ENCODE measurements at regions not wholly inside any gene's neighbourhood (a gene's known extent, or its start where the extent isn't known, plus 50 kb on each side); places are given as distances from the start of the nearest gene placed in this dataset.
"Not testable (repeated sequence)": the region's sequence is repeated elsewhere in the genome, so short reads cannot be mapped to it uniquely, and the experiment has no call there.

DNA sequence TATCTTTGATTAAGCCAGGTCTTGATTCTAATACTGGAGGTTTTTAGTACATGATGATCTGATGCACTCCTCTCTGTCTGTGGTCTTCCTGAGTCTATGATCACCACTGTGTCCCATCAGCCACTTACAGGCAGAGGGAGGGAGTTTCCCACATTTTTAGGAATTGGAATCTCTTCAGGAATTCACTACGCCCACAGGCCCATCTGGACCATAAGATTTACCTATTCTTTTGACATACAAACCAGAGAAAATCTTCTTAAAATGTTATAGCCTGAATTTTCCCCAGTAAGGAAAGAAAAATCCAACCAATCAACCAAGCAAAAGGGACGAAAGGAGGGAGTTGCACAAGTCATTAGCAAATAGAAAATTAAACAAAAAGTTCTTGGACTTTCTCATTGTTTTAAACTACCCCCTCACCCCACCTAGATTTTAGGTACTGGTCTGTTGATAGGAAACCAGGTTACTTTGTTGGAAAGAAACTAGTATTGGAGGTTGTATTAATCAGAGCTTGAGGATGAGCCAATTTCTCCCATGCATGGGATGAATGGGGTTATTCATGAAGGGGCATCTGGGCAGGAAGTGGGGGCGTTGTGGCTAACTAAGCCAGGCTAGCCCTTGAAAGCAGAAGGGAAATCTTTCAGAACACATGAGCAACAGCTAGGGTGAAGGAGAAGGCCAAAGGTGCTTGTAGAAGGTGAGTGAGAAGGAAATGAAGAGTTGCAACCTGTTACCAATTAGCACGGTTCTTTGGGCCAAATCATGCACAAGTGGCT, 328.2 kb upstream of the MEX3C start:
- no peak for DNase-seq

DNA sequence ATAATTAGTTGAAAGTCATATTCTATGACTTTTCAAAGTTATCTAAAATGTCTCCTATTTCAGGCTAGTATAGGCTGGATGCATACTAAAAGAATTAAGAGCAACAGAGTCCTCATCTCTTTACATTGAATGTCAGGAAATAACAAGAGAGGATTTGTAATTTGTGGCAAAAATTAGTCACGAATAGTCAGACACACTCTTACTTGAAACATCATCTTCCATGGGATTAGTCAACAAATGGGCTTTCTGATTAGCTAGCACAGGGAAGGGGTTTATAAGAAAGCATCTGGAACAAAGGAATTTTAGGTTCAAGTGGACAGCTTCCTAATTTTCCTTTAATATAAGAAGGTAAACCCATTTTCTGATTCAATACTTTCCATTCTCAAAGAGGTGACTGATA, 330.3 kb upstream of the MEX3C start:
- no peak for DNase-seq

DNA sequence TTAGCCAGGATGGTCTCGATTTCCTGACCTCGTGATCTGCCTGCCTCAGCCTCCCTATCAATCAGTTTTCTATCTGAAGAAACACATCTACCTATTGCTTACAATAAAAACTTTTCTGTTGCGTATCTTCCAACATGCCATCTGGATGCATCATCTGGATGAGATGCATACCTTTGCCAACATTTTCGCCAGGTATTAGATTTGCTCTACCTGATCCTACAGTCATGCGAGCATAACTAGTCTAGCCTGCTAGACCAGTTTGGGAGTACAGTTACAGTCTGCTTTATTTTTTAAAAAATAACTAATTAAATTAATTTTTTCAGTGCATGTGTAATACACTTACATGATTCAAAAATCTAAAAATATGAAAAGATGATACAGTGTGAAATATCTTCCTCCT, 334.0 kb upstream of the MEX3C start:
- DNase-seq: no peak

DNA sequence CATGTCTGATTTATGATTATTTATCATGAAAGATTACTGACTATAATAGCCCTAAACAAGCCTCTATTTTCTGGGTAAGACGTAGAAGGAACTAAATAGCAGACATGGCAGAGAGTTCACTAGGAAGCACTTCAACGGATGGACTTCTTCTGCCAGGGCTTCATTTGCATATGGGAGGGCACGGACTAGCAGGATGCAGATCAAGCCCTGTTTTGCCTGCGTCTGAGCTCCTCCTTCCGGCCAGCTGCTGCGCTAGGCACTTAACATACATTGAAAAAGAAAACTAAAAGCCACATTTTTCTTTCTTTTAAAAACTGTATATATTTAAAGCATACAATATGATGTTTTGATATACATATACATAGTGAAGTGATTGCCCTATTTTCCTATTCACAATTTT, 340.0 kb upstream of the MEX3C start:
- no peak for DNase-seq

DNA sequence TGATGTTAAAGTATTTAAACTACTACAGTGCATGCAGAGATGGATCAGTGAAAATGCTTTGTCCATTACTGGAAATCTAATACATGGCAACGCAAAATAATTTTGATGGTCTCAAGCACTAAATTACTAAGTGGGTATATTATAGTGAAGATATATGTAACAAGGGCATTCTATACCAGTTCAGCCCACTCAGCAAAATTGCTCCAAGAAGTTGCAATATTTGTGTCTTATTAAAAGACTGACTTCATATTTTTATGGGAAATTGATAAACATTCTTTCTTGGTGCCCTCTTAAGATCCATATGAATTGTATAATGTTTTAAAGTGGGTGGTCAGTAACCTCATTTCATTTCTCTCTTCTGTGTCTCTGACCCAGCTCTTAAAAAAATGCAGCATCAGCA, 343.1 kb upstream of the MEX3C start:
- DNase-seq: no peak

DNA sequence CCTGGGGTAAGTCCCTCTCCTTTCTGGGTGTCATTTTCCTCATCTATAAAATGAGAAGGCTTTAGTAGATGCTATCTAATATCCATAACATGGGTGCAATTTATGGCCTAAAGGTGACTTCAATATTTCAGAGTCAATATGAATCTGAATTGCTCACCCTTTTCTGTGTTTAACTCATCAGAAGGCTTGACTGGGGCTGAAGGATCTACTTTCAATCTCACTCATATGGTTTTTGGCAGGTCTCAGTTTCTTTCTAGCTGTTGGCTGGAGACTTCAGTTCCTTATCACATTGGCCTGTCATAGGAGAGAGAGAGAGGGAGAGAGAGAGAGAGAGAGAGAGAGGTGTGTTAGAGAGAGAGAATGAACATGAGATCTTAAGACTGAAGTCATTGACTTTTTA, 343.7 kb upstream of the MEX3C start:
- DNase-seq: no peak

DNA sequence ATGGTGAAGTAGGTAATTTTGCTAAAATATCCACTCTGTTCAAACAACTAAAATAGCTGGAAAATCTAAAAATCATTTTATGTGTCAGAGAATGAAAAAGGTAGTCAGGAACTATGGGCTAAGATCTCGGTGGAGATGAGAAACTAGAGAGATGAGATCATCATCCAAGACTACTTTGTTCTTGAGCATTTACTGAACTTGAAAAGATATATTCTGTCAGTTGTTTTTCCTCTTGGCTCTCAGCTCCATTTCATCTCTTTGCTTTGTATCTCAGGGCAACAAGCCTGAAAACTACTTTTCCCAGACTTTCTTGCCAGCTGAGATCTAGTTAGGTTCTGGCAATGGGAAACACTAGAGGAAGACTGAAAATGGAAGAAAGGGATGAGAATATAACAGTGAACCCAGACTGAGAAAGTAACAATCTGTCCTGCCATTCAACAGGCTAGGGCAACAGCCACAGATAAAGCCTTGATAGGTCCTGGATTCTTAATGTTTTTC, 346.2 kb upstream of the MEX3C start:
- no peak for DNase-seq

DNA sequence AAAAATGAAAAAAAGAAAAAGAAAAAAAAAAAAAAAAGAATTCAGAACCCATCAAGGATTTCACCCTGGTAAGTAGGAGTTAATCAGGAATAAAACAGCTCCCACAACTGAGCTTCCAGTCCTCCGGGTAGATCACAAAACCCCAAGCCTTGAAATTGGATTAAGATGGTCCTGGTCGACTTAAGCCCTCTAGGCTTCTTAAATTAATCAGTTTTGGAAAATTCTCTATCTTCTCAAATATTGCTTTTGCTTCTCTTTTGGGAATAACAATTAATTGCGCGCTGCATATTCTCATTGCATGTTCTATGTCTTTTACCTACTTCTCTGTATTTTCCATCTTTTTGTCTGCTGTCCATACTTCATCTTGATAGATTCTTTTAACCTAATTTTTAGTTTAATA, 348.0 kb upstream of the MEX3C start:
- DNase-seq: no peak

DNA sequence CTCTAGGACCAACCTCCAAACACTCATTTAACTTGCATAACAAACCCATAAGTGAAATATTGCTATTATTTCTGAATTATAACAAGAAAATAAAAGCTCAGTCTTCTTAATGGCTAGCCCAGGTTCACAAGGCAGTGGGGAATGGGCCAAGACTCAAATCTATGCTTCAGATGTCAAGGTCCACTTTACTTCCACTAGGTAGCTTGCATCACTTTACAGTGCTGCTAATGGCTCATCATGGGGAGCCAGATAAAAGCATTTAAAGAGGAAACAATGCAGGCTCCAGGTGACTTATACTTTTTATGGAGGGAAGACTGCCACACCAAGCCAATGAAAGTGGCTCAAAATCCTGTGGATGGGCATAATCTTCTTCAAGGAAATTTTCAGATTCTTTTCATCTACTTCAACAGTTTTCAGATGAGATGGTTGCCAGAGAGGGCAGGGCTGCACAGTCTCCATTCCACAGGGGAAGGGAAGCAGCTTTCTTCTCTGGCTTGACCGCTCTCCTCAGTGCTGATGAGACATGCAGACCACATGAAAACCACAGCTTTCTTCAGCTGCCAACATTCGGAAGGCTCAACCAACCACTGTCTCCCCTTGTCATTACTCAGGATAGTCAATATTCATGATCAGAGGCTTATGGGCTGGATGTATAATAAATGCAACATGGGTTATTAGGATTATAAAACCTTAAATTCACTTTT, 361.9 kb upstream of the MEX3C start:
- DNase-seq: no peak

DNA sequence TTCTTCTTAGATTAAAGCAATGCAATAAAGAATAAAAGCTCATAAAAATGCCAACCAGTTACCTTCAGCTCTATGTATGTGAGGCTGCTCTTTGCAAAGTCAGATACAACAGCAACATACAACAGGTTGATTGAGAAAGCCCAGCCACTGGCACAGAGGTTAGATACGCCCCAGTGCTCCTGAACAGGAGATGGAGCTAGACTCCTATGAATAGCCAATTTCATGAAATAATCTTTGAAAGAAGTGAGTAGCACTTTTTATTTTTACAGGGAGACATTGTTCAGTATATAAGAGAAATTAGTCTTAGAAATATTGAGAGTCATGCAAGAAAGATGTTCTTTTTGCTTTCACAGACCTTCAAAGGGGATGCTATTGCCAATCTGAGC, 362.4 kb upstream of the MEX3C start:
- DNase-seq: no peak

DNA sequence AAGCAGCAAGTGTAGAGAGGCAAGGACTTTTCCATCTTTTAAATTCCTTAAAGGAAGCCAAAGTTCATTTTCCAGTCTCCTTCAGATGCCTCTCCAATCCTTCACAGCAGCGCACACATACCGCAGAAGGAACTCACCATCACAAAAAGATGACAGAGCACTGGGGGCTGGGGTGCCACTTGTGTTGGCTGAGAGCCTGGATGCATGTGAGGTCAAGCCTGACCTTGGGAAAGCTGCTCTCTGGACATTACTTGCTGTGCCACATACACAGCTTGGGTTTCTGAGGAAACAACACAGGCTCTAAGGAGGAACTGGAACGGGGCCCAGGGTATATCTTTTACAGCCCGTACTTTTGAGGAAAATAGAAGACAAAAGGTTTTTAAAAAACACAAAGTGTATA, 364.3 kb upstream of the MEX3C start:
- DNase-seq: no peak

DNA sequence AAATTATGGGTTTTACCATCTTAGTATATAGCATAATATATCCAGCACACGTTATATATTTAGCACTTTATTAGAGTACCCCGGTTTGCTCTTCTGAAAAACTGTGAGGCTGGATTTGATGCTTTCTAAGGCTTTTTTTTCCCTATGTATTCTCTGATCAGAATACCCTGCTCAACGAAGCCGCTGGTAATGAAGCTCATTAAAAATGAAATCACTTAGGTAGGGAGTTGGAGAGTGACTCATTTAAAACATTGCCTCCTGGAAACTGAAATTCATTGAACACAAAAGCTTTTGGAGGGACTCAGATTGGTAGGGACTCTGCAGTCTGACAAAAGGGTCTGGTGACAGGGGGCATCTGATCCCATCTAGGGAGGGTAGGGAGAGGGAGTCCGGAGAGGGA, 365.4 kb upstream of the MEX3C start:
- no peak for DNase-seq

DNA sequence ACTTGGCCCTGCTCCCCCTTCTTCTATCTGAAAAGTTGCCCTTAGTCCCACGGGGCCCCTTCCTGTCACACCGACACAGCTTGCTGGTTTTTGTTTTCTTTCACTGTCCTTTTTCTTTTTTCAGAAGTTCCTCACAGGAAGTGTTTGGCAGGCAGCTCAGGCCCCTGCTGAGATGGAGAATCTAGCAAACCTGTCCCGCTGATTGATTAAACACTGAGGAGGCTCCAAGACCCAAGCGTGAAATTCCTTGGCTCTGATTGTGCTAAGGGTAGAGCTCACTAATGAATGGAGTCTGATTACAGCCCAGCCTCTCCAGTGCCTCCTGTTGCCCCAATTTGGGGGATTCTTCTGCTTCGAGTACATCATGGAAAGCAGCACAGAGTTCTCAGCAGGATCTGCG, 365.9 kb upstream of the MEX3C start:
- no peak for DNase-seq

DNA sequence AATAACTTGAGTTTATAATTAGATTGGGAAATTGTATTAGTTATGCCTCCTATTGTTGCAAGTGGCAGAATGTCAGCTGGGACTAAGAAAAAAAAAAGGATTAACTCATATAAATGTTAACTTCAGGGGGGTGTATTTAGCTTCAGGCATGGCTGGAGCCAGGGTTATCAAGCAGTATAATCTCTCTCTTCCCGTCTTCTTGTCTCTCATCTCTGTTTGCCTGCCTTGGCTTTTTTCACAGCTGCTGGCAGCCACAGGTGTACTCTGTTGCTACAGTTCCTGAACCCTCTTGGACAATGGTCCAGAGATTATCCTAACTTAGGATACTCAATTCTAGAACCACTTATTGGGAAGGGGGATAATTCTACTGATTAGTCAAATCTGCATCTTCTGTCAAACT, 370.7 kb upstream of the MEX3C start:
- DNase-seq: no peak

DNA sequence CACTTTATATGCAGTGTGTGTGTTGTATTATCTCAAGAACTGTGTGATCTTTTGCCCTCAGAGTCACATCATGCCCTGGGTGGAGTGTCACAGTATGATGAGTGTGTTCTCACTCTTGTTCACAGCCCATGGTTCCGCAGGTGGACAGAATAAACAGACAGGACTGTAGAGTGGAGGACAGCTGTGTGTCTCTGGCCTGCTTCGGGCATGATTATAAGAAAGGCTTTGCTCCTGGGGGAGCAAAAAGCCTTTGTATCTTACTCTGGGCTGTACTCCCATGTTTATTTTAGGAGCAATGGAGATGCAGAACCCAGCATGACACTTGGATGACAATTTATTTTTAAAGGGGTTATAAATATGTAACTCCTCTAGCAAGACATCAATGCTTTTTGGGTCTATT, 371.7 kb upstream of the MEX3C start:
- no peak for DNase-seq

DNA sequence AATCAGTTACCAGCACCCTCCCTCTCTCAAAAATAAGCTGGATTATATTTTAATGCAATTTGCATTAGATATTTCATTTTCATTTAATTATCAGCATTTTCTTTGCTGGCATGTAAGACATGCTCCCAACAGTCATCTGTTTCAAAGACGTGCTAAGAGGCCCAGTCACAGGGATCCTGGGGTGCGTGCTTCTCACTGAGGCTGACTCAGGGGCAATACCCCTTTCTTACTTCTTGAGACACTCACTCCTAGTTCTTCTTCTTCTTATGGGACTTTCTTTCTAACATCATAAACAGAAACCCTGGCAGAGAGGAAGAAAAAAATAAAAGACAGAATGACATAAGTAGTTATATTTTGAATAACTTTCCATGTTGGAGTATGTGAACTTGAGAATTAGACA, 372.1 kb upstream of the MEX3C start:
- DNase-seq: no peak

DNA sequence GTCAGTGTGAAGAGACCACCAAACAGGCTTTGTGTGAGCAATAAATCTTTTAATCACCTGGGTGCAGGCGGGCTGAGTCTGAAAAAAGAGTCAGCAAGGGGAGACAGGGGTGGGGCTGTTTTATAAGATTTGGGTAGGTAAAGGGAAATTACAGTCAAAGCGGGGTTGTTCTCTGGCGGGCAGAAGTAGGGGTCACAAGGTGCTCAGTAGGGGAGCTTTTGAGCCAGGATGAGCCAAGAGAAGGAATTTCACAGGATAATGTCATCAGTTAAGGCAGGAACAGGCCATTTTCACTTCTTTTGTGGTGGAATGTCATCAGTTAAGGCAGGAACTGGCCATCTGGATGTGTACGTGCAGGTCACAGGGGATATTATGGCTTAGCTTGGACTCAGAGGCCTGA, 372.6 kb upstream of the MEX3C start:
- not testable (repeated sequence) for DNase-seq

DNA sequence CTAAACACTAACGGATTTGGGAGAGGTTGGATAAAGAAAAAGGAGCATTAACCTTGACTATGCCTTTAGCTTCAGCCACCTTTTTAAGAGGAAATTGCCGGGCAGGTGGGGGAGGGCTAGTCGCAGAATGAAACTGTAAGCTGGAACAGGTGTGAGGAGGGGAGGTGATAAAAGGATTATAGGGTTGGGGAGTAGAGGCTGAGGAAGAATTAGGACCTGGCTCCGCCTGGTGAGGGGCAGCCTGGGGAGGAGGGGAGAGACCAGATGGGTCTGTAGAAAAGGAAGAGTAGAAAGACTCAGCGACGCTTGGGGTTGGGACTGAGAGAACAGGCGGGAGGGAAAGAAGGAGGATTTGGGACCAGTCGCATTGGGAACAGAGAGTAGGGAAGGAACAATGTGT, 376.4 kb upstream of the MEX3C start:
- not testable (repeated sequence) for DNase-seq

DNA sequence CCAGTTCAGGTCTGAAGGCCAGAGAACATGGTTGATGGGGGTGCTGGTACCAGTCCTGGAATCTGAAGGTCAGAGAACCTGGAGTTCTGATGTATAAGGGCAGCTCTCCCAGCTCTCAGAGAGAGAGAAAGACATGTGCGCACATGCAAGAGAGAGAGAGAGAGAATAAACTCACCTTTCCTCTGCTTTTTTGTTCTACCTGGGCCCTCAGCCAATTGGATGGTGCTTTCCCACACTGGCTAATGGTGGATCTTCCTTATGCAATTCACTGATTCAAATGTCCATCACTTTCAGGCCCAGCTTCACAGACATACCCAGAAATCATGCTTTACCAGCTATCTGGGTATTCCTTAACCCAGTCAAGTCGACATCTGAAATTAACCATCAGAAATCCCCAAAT, 377.7 kb upstream of the MEX3C start:
- no peak for DNase-seq

DNA sequence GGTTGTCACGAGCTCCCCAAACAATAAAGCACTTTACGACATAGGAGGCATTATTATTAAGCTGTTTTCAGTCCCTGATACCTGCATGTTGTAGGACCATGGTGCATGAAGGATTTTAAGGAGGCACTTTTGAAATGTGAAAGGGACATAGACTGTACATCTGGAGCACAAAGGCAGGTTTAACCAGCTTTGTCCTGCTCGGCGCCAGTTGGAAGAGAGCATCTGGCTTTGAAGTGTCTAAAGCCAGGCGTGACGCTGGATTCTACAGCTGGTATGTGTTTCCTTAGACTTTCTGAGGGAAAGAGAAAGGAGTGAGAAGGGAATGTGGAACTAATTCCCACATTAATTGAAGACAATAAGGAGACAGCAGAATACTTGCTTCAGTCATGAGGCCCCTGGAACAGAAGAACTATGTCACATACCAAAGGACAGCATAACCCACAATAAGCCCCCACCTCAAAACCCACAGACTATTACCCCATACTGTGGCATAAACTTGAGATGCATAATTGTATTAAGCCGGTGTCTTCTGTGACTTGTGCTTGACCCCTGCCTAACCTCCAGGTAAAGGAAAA, 381.0 kb upstream of the MEX3C start:
- no peak for DNase-seq

DNA sequence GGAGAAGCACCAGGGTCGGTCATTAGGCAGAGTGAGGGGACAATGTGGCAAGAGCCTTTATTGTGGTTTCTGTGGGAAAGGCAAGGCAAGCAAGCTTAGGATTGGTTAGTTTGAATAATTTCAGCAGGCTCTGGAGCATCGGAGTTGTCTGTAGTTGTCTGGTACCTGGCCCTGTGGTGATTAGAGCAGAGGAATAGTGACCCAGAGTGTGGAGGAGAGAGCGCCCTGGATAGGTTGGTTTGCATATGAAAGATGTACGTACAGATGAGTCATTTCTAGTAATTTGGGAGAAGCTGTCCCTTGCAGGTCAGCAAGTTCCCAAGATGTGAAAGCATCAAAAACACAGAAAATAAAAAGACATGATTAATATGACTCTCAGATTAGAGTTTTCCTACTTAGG, 383.1 kb upstream of the MEX3C start:
- no peak for DNase-seq

DNA sequence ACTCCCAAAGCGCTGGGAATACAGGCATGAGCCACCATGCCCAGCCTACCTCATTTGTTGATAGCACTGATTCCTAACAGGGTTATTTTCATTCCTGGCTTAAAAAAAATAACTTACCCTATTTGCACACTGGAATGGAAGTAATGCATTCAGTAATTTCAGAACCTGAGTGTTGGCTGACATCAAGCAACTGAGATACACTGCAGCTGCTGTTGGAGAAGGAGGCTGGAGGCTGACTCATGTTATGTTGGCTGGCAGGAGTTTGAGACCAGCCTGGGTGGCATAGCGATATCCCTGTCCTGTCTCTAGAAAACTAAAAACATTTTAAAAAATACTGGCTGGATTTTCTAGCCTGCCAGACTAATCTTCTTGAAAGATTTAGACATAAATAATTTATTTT, 385.1 kb upstream of the MEX3C start:
- DNase-seq: no peak

DNA sequence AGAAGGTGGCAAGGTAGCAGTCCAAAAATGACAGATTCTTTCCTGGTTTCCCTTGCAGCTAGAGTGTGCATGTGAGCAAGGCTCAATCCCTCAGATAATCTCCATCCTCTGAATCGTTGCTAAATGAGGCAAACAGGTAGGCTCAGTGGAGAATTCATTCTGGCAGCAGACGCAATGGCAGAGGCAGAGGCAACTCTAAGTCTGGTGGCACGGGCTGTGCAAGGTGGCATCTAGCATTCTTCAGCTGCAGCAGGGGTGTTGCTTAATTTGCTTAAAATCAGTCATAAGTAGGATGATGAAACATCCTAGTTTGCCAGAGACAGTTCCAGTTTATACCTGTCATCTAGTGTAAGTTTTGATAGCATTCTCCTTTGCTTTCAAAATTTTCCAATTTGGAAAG, 391.1 kb upstream of the MEX3C start:
- DNase-seq: no peak

DNA sequence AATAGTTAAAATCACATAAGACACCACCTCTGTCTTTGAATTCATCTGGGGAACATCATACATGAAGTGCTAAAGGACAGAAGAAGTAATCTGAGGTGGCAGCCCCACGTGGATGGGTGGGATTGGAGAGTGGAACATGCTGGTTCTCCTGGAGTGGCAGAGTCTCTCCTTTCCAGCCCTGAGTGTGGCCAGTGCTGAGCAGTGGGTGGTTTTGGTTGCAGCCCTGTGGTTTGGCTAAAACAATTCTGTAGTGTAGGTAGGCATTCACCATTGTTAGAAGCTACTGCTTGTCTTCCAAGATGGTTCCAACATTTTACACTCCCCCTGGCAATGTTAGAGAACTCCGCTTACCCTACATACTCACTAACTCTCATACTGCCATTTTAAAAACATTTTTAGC, 396.4 kb upstream of the MEX3C start:
- no peak for DNase-seq

Measured in activated CD8-positive, alpha-beta memory T cell treated with anti-CD3 and anti-CD28 coated beads for 24 hours (primary cell).